Kidney (tissue), 13 donors: ENCODE measurements at regions not wholly inside any gene's neighbourhood (a gene's known extent, or its start where the extent isn't known, plus 50 kb on each side); places are given as distances from the start of the nearest gene placed in this dataset.

Source experiments
- DNase-seq, 5 donors: peaks; one replicate each; pipeline ENCODE4 v3.0.0-alpha.2; 2013 to 2020
- FAIRE-seq: peaks from 2 replicates; lab custom pipeline; 2012; peaks lifted over from hg19 to GRCh38; lab: Jason Lieb, UNC
- H3K27ac ChIP-seq, 2 donors: one replicate each; pipeline ENCODE4 v1.7.0; 2013; ENCODE audit warnings: low read depth in 2 of 2, low read length in 2 of 2, inconsistent platforms in 1 of 2
- H3K27me3 ChIP-seq: one replicate; pipeline ENCODE4 v1.7.1; 2013; ENCODE audit warnings: low read length, inconsistent platforms; ENCODE audit not compliant: control insufficient read depth, insufficient read depth
- H3K36me3 ChIP-seq, 3 donors: one replicate each; pipeline versions ENCODE4 v1.7.0 to v1.7.1; 2013; ENCODE audit warnings: low read length in 3 of 3, control low read depth in 1 of 3, inconsistent platforms in 1 of 3; ENCODE audit not compliant: insufficient read depth in 3 of 3, control insufficient read depth in 2 of 3
- H3K4me1 ChIP-seq, 3 donors: one replicate each; pipeline versions ENCODE4 v1.7.0 to v1.7.1; 2013; ENCODE audit warnings: low read length in 3 of 3, inconsistent platforms in 1 of 3, low read depth in 1 of 3; ENCODE audit not compliant: control insufficient read depth in 2 of 3, insufficient read depth in 2 of 3
- H3K4me3 ChIP-seq, 3 donors: one replicate each; pipeline versions ENCODE4 v1.7.0 to v1.8.1; 2013; ENCODE audit warnings: low read length in 3 of 3, control low read depth in 1 of 3, inconsistent platforms in 1 of 3
- H3K9ac ChIP-seq, 3 donors: one replicate each; pipeline versions ENCODE4 v1.7.0 to v1.7.1; 2013; ENCODE audit warnings: low read length in 3 of 3, control low read depth in 1 of 3, inconsistent platforms in 1 of 3
- H3K9me3 ChIP-seq, 3 donors: one replicate each; pipeline versions ENCODE4 v1.7.0 to v1.7.1; 2013; ENCODE audit warnings: low read length in 3 of 3, control low read depth in 1 of 3, inconsistent platforms in 1 of 3; ENCODE audit not compliant: control insufficient read depth in 2 of 3, insufficient read depth in 1 of 3
- CTCF ChIP-seq: IDR thresholded peaks from 3 replicates; pipeline ENCODE4 v1.5.1; 2012; ENCODE audit warnings: mild to moderate bottlenecking, moderate library complexity, borderline replicate concordance; ENCODE audit not compliant: insufficient read depth; ENCODE audit errors: extremely low read depth
- intact Hi-C: fragments of 100-400 bp; cut with DNase I; formaldehyde crosslinking; loops from one replicate; pipeline ENCODE4 v1.11.1; 2022
- donor health status: control.
- donor health status: control.
- donor health status: control.
- donor health status: control.
- donor health status: control.
- donor health status: DM: yes; HTN: yes; CAD: no.
- donor health status: Normal renal cell carcinoma (clear cell type).

- no peak overlapping the region for H3K27ac ChIP-seq
Observed at GRCh38 chr7:159213253-159213652, 68.6 kb upstream of the VIPR2 start.

GRCh38 chr7:159212226-159212625 is 67.6 kb upstream of the VIPR2 start:
- no peak for DNase-seq
- no peaks in the 10 kb centered on the region for H3K36me3 ChIP-seq
- H3K4me3 ChIP-seq = no peak overlapping the region
- H3K9ac ChIP-seq = no peak overlapping the region
- H3K9me3 ChIP-seq = no peaks in the 10 kb centered on the region
- no peaks in the 10 kb centered on the region for H3K4me1 ChIP-seq
- no peaks in the 10 kb centered on the region for H3K27me3 ChIP-seq
- no peak for FAIRE-seq
- H3K27ac ChIP-seq = no peak overlapping the region
- TF ChIP-seq CTCF = no peak
- intact Hi-C loops = no loop called here

More at GRCh38 chr7:159213253-159213652, 68.6 kb upstream of the VIPR2 start:
- intact Hi-C loops = no loop called here
- DNase-seq (no peak), FAIRE-seq (no peak)
- Histone ChIP-seq H3K36me3 (no peaks in the 10 kb centered on the region), H3K9me3 (no peaks in the 10 kb centered on the region), H3K9ac (no peak overlapping the region), H3K4me1 (no peaks in the 10 kb centered on the region), H3K4me3 (no peak overlapping the region), H3K27me3 (no peaks in the 10 kb centered on the region)
- no peak for TF ChIP-seq CTCF

- Histone ChIP-seq H3K4me3 (no peak overlapping the region), H3K27ac (no peak overlapping the region), H3K9me3 (no peaks in the 10 kb centered on the region), H3K9ac (no peak overlapping the region), H3K36me3 (no peaks in the 10 kb centered on the region), H3K4me1 (no peaks in the 10 kb centered on the region), H3K27me3 (no peaks in the 10 kb centered on the region)
- TF ChIP-seq CTCF = no peak
- FAIRE-seq (no peak), DNase-seq (peak in 2 of 5 donors; percentile 33 to 74)
- intact Hi-C loops = no loop called here
Observed at GRCh38 chr7:159211540-159212182, 67.0 kb upstream of the VIPR2 start.
